ENCODE measurements at regions not wholly inside any gene's neighbourhood (a gene's known extent, or its start where the extent isn't known, plus 50 kb on each side); places are given as distances from the start of the nearest gene placed in this dataset.
"Not testable (repeated sequence)": the region's sequence is repeated elsewhere in the genome, so short reads cannot be mapped to it uniquely, and the experiment has no call there.

- TF ChIP-seq, protein P1, sequence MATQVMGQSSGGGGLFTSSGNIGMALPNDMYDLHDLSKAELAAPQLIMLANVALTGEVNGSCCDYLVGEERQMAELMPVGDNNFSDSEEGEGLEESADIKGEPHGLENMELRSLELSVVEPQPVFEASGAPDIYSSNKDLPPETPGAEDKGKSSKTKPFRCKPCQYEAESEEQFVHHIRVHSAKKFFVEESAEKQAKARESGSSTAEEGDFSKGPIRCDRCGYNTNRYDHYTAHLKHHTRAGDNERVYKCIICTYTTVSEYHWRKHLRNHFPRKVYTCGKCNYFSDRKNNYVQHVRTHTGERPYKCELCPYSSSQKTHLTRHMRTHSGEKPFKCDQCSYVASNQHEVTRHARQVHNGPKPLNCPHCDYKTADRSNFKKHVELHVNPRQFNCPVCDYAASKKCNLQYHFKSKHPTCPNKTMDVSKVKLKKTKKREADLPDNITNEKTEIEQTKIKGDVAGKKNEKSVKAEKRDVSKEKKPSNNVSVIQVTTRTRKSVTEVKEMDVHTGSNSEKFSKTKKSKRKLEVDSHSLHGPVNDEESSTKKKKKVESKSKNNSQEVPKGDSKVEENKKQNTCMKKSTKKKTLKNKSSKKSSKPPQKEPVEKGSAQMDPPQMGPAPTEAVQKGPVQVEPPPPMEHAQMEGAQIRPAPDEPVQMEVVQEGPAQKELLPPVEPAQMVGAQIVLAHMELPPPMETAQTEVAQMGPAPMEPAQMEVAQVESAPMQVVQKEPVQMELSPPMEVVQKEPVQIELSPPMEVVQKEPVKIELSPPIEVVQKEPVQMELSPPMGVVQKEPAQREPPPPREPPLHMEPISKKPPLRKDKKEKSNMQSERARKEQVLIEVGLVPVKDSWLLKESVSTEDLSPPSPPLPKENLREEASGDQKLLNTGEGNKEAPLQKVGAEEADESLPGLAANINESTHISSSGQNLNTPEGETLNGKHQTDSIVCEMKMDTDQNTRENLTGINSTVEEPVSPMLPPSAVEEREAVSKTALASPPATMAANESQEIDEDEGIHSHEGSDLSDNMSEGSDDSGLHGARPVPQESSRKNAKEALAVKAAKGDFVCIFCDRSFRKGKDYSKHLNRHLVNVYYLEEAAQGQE (IDR thresholded peaks at IDR 0.05), result not testable (repeated sequence)
- not testable (repeated sequence) for TF ChIP-seq CTCF (IDR thresholded peaks at IDR 0.05); NFE2L2 (conservative IDR thresholded peaks at IDR 0.05; ENCODE audit: low read length); RCOR1 (IDR thresholded peaks at IDR 0.05; ENCODE audit: low read depth, low read length); POLR2A (IDR thresholded peaks at IDR 0.05; ENCODE audit: low read length); CEBPB (IDR thresholded peaks at IDR 0.05); CHD4 (IDR thresholded peaks at IDR 0.05; ENCODE audit: borderline replicate concordance); PHF8 (IDR thresholded peaks at IDR 0.05; ENCODE audit: borderline replicate concordance, low read depth); RFX5 (IDR thresholded peaks at IDR 0.05); RARB (CRISPR knock-in tag; IDR thresholded peaks at IDR 0.05); ELK1 (IDR thresholded peaks at IDR 0.05; ENCODE audit: low read depth, low read length); BHLHE40 (IDR thresholded peaks at IDR 0.05; ENCODE audit: low read depth, low read length); RAD21 (conservative IDR thresholded peaks at IDR 0.05 in 1 of 2, IDR thresholded peaks at IDR 0.05 in 1 of 2)
Measured at GRCh38 chr9:96090630-96091029, 211.3 kb downstream of the HSD17B3 start.
